ENCODE measurements at regions not wholly inside any gene's neighbourhood (a gene's known extent, or its start where the extent isn't known, plus 50 kb on each side); places are given as distances from the start of the nearest gene placed in this dataset.
"Not testable (repeated sequence)": the region's sequence is repeated elsewhere in the genome, so short reads cannot be mapped to it uniquely, and the experiment has no call there.

DNA sequence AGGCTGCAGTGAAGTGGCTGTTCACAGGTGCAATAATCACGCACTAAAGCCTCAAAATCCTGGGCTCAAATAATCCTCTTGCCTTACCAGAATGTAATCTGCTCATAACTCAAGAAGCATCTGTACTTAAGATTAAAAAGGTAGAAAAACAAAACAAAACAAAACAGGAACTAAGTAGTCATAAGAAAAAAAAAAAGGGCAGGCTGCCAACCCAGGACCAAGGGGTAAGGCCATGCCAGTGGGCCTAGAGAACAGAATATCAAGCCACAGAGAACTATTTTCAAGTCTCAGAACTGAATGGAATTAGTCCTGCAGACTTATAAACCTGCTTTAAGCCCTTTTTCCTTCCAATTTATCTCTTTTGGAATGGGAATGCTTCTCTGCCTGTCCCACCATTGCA is 64.8 kb upstream of the TBC1D3K start:
- no peak for DNase-seq

GRCh38 chr17:37858391-37858790 is 65.8 kb upstream of the TBC1D3K start:
- not testable (repeated sequence) for DNase-seq

- DNase-seq: no peak
Observed at GRCh38 chr17:37856245-37856644, 68.0 kb upstream of the TBC1D3K start.

GRCh38 chr17:37849617-37849972 is 74.6 kb upstream of the TBC1D3K start:
- DNase-seq: no peak

GRCh38 chr17:37848690-37849616 is 75.3 kb upstream of the TBC1D3K start:
- peak; percentile 94 for DNase-seq

DNA sequence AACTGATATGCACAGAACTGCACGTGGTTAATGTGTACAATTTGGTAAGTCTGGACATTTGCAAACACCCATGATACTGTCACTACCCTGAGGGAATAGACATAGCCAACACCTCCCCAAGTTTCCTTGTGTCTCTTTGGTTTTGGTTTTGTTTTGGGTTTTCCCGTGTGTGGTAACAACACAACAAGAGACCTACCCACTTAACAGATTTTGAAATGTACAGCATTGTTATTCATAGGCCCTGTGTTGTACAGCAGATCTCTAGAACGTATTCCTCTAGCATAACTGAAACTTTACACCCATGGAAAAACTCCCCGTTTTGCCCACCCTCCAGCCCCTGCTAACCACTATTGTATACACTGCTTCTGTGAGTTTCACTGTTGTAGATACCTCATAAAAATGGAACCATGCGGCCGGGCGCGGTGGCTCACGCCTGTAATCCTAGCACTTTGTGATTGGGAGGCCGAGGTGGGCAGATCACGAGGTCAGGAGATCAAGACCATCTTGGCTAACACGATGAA is 76.3 kb upstream of the TBC1D3K start:
- DNase-seq: peak; percentile 91

GRCh38 chr17:37847102-37847501 is 77.1 kb upstream of the TBC1D3K start:
- no peak for DNase-seq

DNA sequence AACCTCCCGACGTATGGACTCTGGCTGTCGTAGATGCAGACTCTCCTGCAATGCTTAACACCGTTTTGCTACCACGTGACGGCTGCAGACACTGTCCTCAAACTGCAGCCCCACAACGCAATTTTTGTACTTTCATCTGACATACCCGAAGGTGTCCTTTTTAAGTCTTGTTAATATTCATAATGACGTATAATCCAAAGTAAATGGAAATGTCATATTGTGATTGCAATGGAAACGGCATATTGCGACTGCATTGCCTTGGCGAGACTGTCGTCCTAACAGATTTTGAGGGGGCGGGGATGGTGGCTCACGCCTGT is 79.3 kb upstream of the TBC1D3K start:
- DNase-seq: no peak

- peak; percentile 78 for DNase-seq
Observed at GRCh38 chr17:37844158-37844976, 79.8 kb upstream of the TBC1D3K start.

DNA sequence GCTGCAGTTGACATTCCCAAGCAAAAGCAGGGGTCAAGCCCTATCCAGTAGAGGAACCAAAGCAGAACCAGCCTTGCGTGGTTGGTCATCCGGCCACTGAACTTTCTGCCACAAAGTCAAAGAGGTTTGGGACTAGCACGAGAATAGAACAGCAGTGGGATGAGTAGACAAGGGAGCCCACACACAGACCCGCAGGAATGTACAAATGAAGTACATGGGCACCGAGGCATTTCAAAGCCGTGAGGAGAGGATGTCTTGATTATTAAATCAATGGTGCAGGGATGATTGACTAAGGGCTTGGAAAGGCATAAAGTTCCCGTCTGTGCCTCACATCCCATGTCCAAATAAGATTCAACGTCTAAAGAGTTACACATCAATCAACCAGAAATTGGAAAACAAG is 81.8 kb upstream of the TBC1D3K start:
- no peak for DNase-seq

GRCh38 chr17:37841232-37841631 is 83.0 kb upstream of the TBC1D3K start:
- peak; percentile 29 for DNase-seq

DNA sequence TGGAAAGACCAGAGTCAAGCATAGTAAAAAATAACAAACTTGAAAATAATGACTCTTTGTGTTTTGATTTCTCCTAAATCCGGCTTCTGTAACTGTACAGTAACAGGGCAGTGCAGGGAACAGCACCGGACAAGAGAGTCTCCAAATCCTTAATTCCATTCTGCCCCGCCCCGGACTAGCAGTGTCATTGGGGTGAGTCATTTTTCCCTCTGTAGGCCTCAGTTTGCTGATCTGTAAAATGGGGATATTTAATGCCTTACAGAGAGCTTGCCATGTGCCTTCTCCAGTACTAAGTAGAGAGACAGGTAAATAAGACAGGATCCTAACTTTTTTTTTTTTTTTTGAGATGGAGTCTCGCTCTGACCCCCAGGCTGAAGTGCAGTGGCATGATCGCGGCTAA is 83.6 kb upstream of the TBC1D3K start:
- no peak for DNase-seq

DNA sequence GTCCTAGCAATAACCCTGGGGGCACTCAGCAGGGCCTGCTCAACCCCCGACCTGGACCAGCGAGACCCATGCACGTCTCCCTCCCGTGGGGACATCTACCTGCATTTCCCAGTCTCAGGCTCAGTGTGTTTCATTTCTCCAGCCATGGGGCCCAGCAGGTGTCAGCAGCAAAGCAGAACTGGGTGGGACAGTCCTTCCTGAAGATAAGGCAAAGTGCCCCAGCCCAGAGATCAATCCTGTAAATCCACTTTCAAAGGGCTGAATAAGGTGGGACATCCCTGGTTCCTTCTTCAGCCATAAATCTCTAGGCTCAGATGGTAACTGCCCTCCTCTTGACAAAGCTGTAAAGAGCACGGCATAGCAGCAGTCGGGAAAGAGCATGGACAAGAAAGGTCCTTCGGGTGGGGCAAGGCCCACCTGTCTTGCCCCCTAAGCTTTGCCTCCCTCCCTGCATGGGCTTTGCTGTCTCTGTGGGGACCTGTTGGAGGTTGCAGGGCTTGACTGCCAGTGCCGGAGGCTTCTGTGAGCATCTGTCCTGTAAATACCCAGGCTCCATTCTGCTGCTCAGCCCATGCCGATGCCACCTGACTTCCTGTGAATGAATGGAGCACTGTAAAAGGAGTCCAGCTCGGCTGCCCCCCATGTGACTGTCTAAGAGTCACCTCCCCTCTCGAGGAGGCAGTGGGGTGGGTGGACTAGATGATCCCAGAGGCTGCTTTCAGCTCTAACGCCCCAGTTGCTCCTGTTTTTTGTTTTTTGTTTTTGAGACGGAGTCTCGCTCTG is 84.8 kb upstream of the TBC1D3K start:
- no peak for DNase-seq

- DNase-seq: no peak
Observed at GRCh38 chr17:37838276-37838675, 85.9 kb upstream of the TBC1D3K start.

- DNase-seq: no peak
Observed at GRCh38 chr17:37836593-37836992, 87.6 kb upstream of the TBC1D3K start.

DNA sequence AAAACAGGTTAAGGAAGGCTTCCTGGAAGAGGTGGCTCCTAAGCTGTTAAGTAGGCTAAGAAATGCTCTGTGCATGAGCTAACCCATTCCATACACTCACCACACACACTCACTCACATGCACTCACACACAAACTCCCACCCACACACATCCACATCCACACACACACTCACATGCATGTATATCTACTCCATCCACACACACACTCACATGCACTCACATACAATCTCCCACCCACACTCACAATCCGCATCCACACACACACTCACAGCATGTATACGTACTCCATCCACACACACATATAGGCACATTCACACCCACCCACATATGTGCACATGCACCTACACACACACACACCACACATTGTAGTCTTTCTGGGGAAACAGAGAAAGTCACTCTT is 89.3 kb upstream of the HNF1B start:
- DNase-seq: no peak

DNA sequence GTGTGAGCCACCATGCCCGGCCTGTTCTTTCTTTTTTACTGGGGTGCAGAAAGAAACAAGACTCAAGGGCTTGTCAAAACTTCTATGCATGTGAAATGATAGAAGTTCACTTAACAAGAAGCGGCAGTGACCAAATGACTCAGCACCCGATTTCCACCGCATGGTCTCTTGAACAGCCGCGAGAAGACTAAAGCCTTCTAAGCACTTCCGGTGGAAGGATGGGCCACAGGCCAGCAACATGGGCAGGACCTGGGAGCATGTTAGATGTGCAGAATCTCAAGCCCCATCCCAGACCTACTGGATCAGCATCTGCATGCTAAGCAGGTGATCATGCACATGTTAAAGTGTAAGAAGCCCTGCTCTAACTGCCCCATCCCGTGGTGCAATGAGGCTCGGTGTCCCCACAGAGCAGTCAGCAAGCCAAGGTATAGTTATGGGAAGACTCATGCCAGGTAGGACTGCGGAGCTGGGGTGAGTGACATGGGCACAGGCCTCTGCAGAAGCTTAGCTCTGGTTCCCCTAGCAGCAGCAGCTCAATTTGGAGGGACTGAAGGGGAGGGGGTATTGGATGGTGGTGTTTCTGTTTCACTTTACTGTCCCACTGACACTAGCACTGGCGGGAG is 88.5 kb upstream of the HNF1B start:
- peak; percentile 57 for DNase-seq

DNA sequence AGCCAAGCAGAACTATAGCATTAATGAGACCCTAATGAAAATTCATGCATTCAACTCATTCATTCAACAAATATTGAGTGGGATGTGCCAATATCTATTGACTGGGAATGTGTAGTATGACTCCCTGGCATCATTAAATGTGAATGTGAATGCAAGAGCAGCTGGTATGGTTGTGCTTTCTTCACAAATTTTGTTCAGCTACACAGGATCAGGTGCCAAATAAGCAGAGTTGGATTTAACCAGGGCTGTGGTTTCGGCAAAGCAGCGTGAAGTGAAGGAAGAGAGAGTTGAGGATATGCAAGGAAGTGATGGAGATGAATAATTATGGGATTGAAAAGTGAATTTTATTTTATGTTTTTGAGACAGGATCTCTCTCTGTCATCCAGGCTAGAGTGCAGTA is 87.1 kb upstream of the HNF1B start:
- DNase-seq: no peak

- DNase-seq: no peak
Observed at GRCh38 chr17:37831492-37831891, 86.6 kb upstream of the HNF1B start.

DNA sequence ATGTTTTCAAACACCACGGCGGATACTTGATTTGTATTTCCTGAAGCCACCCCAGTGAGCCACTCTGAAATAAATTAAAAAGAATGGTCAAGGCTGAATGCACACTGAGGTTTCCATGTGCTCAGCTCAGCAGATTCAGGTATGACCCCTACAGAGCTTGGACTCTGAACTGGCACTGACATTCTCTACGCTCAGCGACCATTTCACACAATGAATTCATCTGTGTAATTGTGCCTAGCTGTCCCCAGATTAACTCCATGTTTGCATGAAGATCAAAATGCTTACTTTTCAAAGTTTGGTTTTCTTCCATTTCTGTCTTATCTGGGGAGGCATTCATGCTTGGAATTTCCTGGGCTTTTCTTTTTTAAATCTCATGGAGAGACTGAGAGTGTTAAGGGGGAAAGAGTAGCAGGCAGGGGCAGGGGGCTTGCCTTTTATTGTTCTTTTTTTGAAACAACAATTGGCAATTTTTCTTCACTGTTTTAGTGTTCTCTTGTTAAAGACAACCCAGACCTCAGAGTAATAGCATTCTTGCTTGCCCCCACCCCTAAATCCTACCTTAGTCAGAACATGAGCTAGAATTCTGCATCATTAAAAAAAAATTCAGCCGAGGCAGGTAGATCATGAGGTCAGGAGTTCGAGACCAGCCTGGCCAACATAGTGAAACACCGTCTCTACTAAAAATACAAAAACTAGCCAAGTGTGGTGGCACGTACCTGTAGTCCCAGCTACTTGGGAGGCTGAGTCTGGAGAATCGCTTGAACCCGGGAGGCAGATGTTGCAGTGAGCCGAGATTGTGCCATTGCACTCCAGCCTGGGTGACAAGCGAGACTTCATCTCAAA is 85.5 kb upstream of the HNF1B start:
- DNase-seq: no peak

DNA sequence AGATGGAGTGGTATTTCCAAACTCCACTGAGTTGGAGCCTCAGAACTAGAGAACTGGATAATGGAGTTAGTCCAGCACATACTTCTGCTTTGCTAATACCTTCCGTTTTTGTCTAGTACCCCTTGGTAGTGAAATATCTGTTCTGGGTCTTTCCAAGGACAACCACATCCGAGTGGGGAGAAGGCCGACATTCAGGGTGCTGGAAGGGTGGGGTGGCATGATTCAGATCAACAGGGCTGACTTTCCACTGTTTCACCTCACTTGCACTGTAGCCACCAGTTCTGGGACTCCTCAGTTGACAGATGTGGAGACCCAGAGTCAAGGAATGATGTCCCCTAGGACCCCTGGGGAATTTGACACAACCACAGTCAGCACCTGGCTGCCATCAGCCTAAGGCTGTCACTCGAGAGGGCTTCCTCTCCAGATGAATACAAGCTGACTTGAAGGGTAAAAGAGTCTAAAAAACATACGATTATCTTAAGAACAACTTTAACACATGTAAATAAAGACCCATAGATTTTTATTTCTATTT is 84.8 kb upstream of the HNF1B start:
- DNase-seq: peak; percentile 53
